ENCODE measurements at regions not wholly inside any gene's neighbourhood (a gene's known extent, or its start where the extent isn't known, plus 50 kb on each side); places are given as distances from the start of the nearest gene placed in this dataset.

GRCh38 chr11:69997352-69997751 lies 80.8 kb upstream of the ANO1 start:
- TF ChIP-seq POLR2AphosphoS5 (IDR thresholded peaks at IDR 0.05) (no peak), POLR2A (IDR thresholded peaks at IDR 0.05) (no peak)
- TF ChIP-seq, protein P1, sequence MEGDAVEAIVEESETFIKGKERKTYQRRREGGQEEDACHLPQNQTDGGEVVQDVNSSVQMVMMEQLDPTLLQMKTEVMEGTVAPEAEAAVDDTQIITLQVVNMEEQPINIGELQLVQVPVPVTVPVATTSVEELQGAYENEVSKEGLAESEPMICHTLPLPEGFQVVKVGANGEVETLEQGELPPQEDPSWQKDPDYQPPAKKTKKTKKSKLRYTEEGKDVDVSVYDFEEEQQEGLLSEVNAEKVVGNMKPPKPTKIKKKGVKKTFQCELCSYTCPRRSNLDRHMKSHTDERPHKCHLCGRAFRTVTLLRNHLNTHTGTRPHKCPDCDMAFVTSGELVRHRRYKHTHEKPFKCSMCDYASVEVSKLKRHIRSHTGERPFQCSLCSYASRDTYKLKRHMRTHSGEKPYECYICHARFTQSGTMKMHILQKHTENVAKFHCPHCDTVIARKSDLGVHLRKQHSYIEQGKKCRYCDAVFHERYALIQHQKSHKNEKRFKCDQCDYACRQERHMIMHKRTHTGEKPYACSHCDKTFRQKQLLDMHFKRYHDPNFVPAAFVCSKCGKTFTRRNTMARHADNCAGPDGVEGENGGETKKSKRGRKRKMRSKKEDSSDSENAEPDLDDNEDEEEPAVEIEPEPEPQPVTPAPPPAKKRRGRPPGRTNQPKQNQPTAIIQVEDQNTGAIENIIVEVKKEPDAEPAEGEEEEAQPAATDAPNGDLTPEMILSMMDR (IDR thresholded peaks at IDR 0.05), result no peak
